ENCODE measurements at regions not wholly inside any gene's neighbourhood (a gene's known extent, or its start where the extent isn't known, plus 50 kb on each side); places are given as distances from the start of the nearest gene placed in this dataset.
"Not testable (repeated sequence)": the region's sequence is repeated elsewhere in the genome, so short reads cannot be mapped to it uniquely, and the experiment has no call there.

- ChIA-PET CTCF (interaction anchor here (2.9 kb wide), 1 partner anchor 10 kb away, joined by 10 read pairs; no protein-coding TSS in a partner anchor), POLR2A (no interaction called here)
- TF ChIP-seq, protein P1, sequence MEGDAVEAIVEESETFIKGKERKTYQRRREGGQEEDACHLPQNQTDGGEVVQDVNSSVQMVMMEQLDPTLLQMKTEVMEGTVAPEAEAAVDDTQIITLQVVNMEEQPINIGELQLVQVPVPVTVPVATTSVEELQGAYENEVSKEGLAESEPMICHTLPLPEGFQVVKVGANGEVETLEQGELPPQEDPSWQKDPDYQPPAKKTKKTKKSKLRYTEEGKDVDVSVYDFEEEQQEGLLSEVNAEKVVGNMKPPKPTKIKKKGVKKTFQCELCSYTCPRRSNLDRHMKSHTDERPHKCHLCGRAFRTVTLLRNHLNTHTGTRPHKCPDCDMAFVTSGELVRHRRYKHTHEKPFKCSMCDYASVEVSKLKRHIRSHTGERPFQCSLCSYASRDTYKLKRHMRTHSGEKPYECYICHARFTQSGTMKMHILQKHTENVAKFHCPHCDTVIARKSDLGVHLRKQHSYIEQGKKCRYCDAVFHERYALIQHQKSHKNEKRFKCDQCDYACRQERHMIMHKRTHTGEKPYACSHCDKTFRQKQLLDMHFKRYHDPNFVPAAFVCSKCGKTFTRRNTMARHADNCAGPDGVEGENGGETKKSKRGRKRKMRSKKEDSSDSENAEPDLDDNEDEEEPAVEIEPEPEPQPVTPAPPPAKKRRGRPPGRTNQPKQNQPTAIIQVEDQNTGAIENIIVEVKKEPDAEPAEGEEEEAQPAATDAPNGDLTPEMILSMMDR (IDR thresholded peaks at IDR 0.05; ENCODE audit: control extremely low read depth, extremely low read depth, low read depth, missing control alignments), result no peak
- DNase-seq (ENCODE audit: extremely low spot score), result no peak
These were observed 871.8 kb upstream of the SORCS1 start for GRCh38 chr10:108036265-108036664.

- CTCF ChIA-PET, result no interaction called here
- no peak for DNase-seq (ENCODE audit: extremely low spot score)
- TF ChIP-seq, protein P1 (IDR thresholded peaks at IDR 0.05; ENCODE audit: control extremely low read depth, extremely low read depth, low read depth, missing control alignments), result no peak
- POLR2A ChIA-PET, result no interaction called here
These were observed 870.3 kb upstream of the SORCS1 start for GRCh38 chr10:108034829-108035228.

DNA sequence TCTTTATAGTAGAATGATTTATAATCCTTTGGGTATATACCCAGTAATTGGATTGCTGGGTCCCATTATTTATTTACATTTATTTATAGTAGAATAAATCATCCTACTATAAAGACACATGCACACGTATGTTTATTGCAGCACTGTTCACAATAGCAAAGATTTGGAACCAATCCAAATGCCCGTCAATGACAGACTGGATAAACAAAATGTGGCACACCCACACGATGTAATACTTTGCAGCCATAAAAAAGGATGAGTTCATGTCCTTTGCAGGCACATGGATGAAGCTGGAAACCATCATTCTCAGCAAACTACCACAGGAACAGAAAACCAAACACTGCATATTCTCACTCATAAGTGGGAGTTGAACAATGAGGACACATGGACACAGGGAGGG is 869.0 kb upstream of the SORCS1 start:
- CTCF ChIA-PET; POLR2A ChIA-PET; DNase-seq (ENCODE audit: extremely low spot score): not testable (repeated sequence)

DNA sequence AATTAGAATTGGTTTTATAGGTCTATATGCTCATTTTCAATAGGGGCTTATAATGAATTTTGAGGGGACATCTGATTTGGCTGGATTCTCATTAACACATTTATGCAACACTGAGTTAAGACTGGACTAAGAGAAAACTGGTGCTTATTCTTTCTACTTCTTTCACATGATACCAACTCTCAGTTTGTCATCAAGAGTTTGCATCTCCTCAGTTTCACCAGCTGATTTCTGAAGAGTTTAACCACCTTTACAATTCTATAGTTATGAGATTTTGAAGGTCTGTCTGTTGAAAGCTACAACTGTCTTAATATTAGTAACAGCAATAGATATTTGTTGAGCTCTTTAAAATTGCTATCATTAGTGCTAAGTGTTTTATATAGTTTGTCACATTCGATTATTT is 867.0 kb upstream of the SORCS1 start:
- no peak for DNase-seq (ENCODE audit: extremely low spot score)
- CTCF ChIA-PET, result interaction anchor here (1.0 to 1.2 kb wide), 3 partner anchors 12 to 58 kb away, joined by 3 to 5 read pairs (median 5); no protein-coding TSS in a partner anchor
- TF ChIP-seq, protein P1 (IDR thresholded peaks at IDR 0.05; ENCODE audit: control extremely low read depth, extremely low read depth, low read depth, missing control alignments), result no peak
- POLR2A ChIA-PET, result no interaction called here

- TF ChIP-seq, protein P1 (IDR thresholded peaks at IDR 0.05; ENCODE audit: control extremely low read depth, extremely low read depth, low read depth, missing control alignments), result no peak
- DNase-seq (ENCODE audit: extremely low spot score), result peak; percentile 6
- CTCF ChIA-PET, result interaction anchor here (1.5 kb wide), 1 partner anchor 17 kb away, joined by 5 read pairs; no protein-coding TSS in a partner anchor
- POLR2A ChIA-PET, result no interaction called here
These were observed 850.3 kb upstream of the SORCS1 start for GRCh38 chr10:108014902-108015177.

DNA sequence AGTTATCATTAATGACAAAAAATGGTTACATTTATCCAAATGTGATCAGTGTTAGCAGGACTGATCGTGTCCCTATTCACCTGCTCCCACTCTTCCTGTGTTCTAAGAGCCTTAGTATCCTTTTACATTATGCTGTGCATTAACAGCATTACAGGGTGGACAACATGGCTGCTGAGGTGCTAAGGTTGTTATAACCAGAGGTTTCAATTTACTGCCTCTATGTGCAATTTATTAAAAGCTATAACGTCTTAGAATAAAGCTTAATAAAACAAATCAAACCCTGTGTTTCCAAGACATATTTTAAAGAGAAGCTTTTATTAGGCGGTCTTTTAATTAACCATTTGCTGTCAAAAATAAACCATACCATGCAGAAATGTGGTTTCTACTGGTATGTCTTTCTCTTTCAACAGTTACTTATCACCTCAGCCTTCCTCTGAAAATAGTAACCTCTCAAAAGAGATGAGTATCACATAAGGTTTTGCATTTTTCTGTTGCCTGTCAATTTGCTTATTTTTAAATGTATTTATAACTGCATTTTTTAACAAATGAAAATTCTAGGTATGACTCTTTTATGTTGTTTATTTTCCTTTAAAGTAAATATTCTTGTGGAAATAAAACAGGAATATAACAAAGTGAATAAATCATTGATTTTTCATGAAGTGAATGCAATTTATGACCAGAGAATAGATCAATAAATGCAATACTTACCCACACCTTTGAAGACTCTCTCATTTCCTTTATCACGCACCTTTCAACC is 849.8 kb upstream of the SORCS1 start:
- CTCF ChIA-PET, result interaction anchor here (1.1 to 1.5 kb wide), 2 partner anchors 9 to 17 kb away, joined by 3 to 5 read pairs; no protein-coding TSS in a partner anchor
- POLR2A ChIA-PET, result no interaction called here
- no peak for DNase-seq (ENCODE audit: extremely low spot score)
- TF ChIP-seq, protein P1 (IDR thresholded peaks at IDR 0.05; ENCODE audit: control extremely low read depth, extremely low read depth, low read depth, missing control alignments), result no peak

- TF ChIP-seq, protein P1 (IDR thresholded peaks at IDR 0.05; ENCODE audit: control extremely low read depth, extremely low read depth, low read depth, missing control alignments), result no peak
- ChIA-PET CTCF (interaction anchor here (1.1 kb wide), 1 partner anchor 8 kb away, joined by 3 read pairs; no protein-coding TSS in a partner anchor), POLR2A (no interaction called here)
- DNase-seq (ENCODE audit: extremely low spot score), result no peak
These were observed 841.1 kb upstream of the SORCS1 start for GRCh38 chr10:108005627-108006026.

Data from GM10248 (cell line).